HG03066 (cell line): ENCODE measurements at regions not wholly inside any gene's neighbourhood (a gene's known extent, or its start where the extent isn't known, plus 50 kb on each side); places are given as distances from the start of the nearest gene placed in this dataset.

Source experiments
- ATAC-seq: cut with Tn5 transposase; IDR thresholded peaks from one replicate; pipeline ENCODE4 v1.9.1; 2021; ENCODE audit warnings: low read depth; ENCODE audit not compliant: unreplicated experiment

GRCh38 chr13:110965038-110965754, 50.3 kb upstream of the ANKRD10 start:
- peak; percentile 96 for ATAC-seq
